ENCODE measurements at regions not wholly inside any gene's neighbourhood (a gene's known extent, or its start where the extent isn't known, plus 50 kb on each side); places are given as distances from the start of the nearest gene placed in this dataset.

DNA sequence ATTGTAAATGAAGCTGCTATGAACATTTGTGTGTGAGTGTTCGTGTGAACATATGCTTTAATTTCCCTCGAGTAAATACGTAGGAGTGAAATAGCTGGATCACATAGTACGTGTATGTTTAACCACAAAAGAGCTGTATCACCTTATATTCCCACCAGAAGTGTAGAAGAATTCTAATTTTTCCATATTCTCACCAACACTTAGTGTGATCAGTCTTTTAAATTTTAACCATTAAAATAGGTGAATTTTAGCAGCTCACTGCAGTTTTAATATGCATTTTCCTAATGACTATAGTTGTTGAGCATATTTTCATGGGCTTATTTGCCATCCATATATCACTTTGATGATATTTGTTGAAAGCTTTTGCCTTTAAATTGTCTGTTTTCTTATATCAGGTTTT, 741.2 kb downstream of the PTPRU start:
- TF ChIP-seq, protein P1, sequence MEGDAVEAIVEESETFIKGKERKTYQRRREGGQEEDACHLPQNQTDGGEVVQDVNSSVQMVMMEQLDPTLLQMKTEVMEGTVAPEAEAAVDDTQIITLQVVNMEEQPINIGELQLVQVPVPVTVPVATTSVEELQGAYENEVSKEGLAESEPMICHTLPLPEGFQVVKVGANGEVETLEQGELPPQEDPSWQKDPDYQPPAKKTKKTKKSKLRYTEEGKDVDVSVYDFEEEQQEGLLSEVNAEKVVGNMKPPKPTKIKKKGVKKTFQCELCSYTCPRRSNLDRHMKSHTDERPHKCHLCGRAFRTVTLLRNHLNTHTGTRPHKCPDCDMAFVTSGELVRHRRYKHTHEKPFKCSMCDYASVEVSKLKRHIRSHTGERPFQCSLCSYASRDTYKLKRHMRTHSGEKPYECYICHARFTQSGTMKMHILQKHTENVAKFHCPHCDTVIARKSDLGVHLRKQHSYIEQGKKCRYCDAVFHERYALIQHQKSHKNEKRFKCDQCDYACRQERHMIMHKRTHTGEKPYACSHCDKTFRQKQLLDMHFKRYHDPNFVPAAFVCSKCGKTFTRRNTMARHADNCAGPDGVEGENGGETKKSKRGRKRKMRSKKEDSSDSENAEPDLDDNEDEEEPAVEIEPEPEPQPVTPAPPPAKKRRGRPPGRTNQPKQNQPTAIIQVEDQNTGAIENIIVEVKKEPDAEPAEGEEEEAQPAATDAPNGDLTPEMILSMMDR (IDR thresholded peaks at IDR 0.05): no peak
- TF ChIP-seq POLR2A (IDR thresholded peaks at IDR 0.05) (no peak), EP300 (IDR thresholded peaks at IDR 0.05) (no peak)

Measured in ovary (tissue), 3 donors.